PFSK-1 (cell line): ENCODE measurements at regions not wholly inside any gene's neighbourhood (a gene's known extent, or its start where the extent isn't known, plus 50 kb on each side); places are given as distances from the start of the nearest gene placed in this dataset.

Experiments used
- FOXP2 ChIP-seq: optimal IDR thresholded peaks from 2 replicates; pipeline ENCODE3; 2011; ENCODE audit warnings: borderline replicate concordance, control low read depth, inconsistent platforms; ENCODE audit not compliant: insufficient read depth; ENCODE audit errors: extremely low read length, extremely low read depth
- POLR2AphosphoS5 ChIP-seq: IDR thresholded peaks from 2 replicates; pipeline ENCODE4 v1.6.1; 2012; ENCODE audit warnings: low read depth, mild to moderate bottlenecking, control low read depth, low read length, moderate library complexity
- REST ChIP-seq, 2 experiments: IDR thresholded peaks; 2 replicates each; pipeline versions ENCODE4 v1.6.1 to v1.8.0; 2011 to 2012; ENCODE audit warnings: low read depth in 2 of 2, low read length in 2 of 2, control low read depth in 1 of 2, inconsistent platforms in 1 of 2, mild to moderate bottlenecking in 1 of 2, moderate library complexity in 1 of 2; ENCODE audit not compliant: insufficient read depth in 1 of 2
- SIN3A ChIP-seq: IDR thresholded peaks from 2 replicates; pipeline ENCODE4 v1.6.1; 2012; ENCODE audit warnings: mild to moderate bottlenecking, low read length, moderate library complexity, borderline replicate concordance; ENCODE audit not compliant: insufficient read depth
- TAF1 ChIP-seq: IDR thresholded peaks from 2 replicates; pipeline ENCODE4 v1.6.1; 2012; ENCODE audit warnings: low read length, control low read depth, borderline replicate concordance; ENCODE audit not compliant: insufficient read depth

GRCh38 chr14:26932606-26933005, 334.8 kb upstream of the NOVA1 start:
- TF ChIP-seq FOXP2 = no peak
- no peak for TF ChIP-seq TAF1

- TF ChIP-seq SIN3A (no peak), POLR2AphosphoS5 (no peak), FOXP2 (no peak), TAF1 (no peak), REST (IDR thresholded peaks at IDR 0.05; ENCODE audit: insufficient read depth in 1 of 2, low read depth in 2 of 2, low read length in 2 of 2) (no peak)
Observed at GRCh38 chr14:26933431-26933830, 335.6 kb upstream of the NOVA1 start.

GRCh38 chr14:26934151-26934550, 336.3 kb upstream of the NOVA1 start:
- TF ChIP-seq REST (IDR thresholded peaks at IDR 0.05; ENCODE audit: insufficient read depth in 1 of 2, low read depth in 2 of 2, low read length in 2 of 2) (no peak), TAF1 (no peak), POLR2AphosphoS5 (no peak), SIN3A (no peak), FOXP2 (no peak)

GRCh38 chr14:26935733-26936132, 337.9 kb upstream of the NOVA1 start:
- TF ChIP-seq POLR2AphosphoS5 (no peak), SIN3A (no peak), REST (IDR thresholded peaks at IDR 0.05; ENCODE audit: insufficient read depth in 1 of 2, low read depth in 2 of 2, low read length in 2 of 2) (no peak), FOXP2 (no peak), TAF1 (no peak)

- TF ChIP-seq POLR2AphosphoS5 (no peak), FOXP2 (no peak), SIN3A (no peak), REST (IDR thresholded peaks at IDR 0.05; ENCODE audit: insufficient read depth in 1 of 2, low read depth in 2 of 2, low read length in 2 of 2) (no peak), TAF1 (no peak)
Observed at GRCh38 chr14:26938054-26938453, 340.2 kb upstream of the NOVA1 start.

GRCh38 chr14:26939755-26940154, 341.9 kb upstream of the NOVA1 start:
- TF ChIP-seq POLR2AphosphoS5 = no peak
- TF ChIP-seq REST (IDR thresholded peaks at IDR 0.05; ENCODE audit: insufficient read depth in 1 of 2, low read depth in 2 of 2, low read length in 2 of 2) = no peak
- TF ChIP-seq SIN3A = no peak
- no peak for TF ChIP-seq FOXP2
- no peak for TF ChIP-seq TAF1
